NCI-H748 (cell line): ENCODE measurements at regions not wholly inside any gene's neighbourhood (a gene's known extent, or its start where the extent isn't known, plus 50 kb on each side); places are given as distances from the start of the nearest gene placed in this dataset.
"Not testable (repeated sequence)": the region's sequence is repeated elsewhere in the genome, so short reads cannot be mapped to it uniquely, and the experiment has no call there.

ENCODE experiments used
- DNase-seq: peaks from one replicate; lab custom pipeline; 2025; ENCODE audit not compliant: unreplicated experiment; lab: John Stamatoyannopoulos, UW

- no peak for DNase-seq
Measured at GRCh38 chr1:38672692-38673091, 186.9 kb downstream of the RRAGC start.

- peak; percentile 55 for DNase-seq
Measured at GRCh38 chr1:38671221-38671620, 188.4 kb downstream of the RRAGC start.

GRCh38 chr1:38670544-38671122 is 188.9 kb downstream of the RRAGC start:
- DNase-seq, result no peak

GRCh38 chr1:38667626-38668025 is 191.9 kb downstream of the RRAGC start:
- no peak for DNase-seq

- DNase-seq, result no peak
Measured at GRCh38 chr1:38662126-38662525, 197.4 kb downstream of the RRAGC start.

- no peak for DNase-seq
Measured at GRCh38 chr1:38658883-38659282, 200.7 kb downstream of the RRAGC start.

GRCh38 chr1:38657873-38658272 is 201.7 kb downstream of the RRAGC start:
- no peak for DNase-seq

- no peak for DNase-seq
Measured at GRCh38 chr1:38657207-38657840, 202.2 kb downstream of the RRAGC start.

- no peak for DNase-seq
Measured at GRCh38 chr1:38656726-38657125, 202.8 kb downstream of the RRAGC start.

- no peak for DNase-seq
Measured at GRCh38 chr1:38652217-38652616, 207.4 kb downstream of the RRAGC start.

GRCh38 chr1:38651669-38652068 is 207.9 kb downstream of the RRAGC start:
- DNase-seq, result no peak

- DNase-seq, result no peak
Measured at GRCh38 chr1:38648417-38648816, 211.2 kb downstream of the RRAGC start.

GRCh38 chr1:38647341-38647740 is 212.2 kb downstream of the RRAGC start:
- not testable (repeated sequence) for DNase-seq

- DNase-seq, result no peak
Measured at GRCh38 chr1:38644092-38644491, 215.5 kb downstream of the RRAGC start.

GRCh38 chr1:38641661-38642060 is 217.9 kb downstream of the RRAGC start:
- no peak for DNase-seq

- DNase-seq, result no peak
Measured at GRCh38 chr1:38640371-38640770, 219.2 kb downstream of the RRAGC start.

- DNase-seq, result no peak
Measured at GRCh38 chr1:38628241-38628640, 231.3 kb downstream of the RRAGC start.

- DNase-seq, result no peak
Measured at GRCh38 chr1:38625939-38626338, 233.6 kb downstream of the RRAGC start.

GRCh38 chr1:38624336-38625039 is 235.1 kb downstream of the RRAGC start:
- DNase-seq, result no peak

GRCh38 chr1:38623529-38623928 is 236.0 kb downstream of the RRAGC start:
- no peak for DNase-seq

GRCh38 chr1:38622197-38622596 is 237.4 kb downstream of the RRAGC start:
- no peak for DNase-seq

- DNase-seq, result no peak
Measured at GRCh38 chr1:38616846-38617245, 242.7 kb downstream of the RRAGC start.
